ENCODE measurements at regions not wholly inside any gene's neighbourhood (a gene's known extent, or its start where the extent isn't known, plus 50 kb on each side); places are given as distances from the start of the nearest gene placed in this dataset.
A peak's percentile ranks its signal among the peaks of the same experiment; 100 is the strongest.

DNA sequence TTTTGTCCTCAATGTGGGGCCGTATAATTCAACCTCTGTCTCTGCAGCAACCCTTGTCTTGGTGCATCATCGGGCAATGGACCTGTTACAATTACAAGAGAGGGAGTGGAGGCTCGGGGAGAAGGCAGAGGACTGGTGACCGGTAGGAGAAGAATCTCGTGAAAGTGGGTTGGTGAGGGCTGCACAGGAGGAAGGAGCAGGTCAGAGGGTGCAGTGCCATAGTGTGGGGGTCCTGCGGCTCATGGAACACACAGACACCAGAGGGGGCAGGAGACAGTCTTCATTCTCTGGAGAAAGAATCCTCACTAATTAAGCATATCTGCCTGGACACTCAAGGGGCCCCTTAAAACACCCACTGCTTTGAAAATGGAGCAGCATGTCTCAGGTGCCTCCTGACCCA is 174.7 kb upstream of the B3GAT1 start:
- H2AK5ac ChIP-seq (ENCODE audit: insufficient read length, low read length) = no peak overlapping the region
- no peak for TF ChIP-seq CTCF (conservative IDR thresholded peaks at IDR 0.05)
- H3K27me3 ChIP-seq (ENCODE audit: insufficient read depth, low read length) = no peaks in the 10 kb centered on the region
- no peak overlapping the region for H3K23ac ChIP-seq (ENCODE audit: insufficient read length, low read depth, low read length)
- no peak overlapping the region for H2BK12ac ChIP-seq (ENCODE audit: insufficient read length, low read depth, low read length)
- H3K4me1 Mint-ChIP-seq = peaks cover 7 to 20% of the 10 kb centered on the region in 2 experiments
- H3K14ac ChIP-seq (ENCODE audit: insufficient read depth, low read length) = no peak overlapping the region
- no peak overlapping the region for H2BK20ac ChIP-seq (ENCODE audit: low read depth, low read length, poor library complexity, severe bottlenecking)
- H4K8ac ChIP-seq (replicated peaks; ENCODE audit: insufficient read length, low read depth, low read length) = no peak overlapping the region
- H3K4me2 ChIP-seq (ENCODE audit: insufficient read depth, insufficient read length, low read length) = no peak overlapping the region
- peaks cover 22% of the 10 kb centered on the region for H3K27me3 Mint-ChIP-seq (ENCODE audit: low read depth)
- no peak overlapping the region for H3T11ph ChIP-seq (ENCODE audit: low read length)
- H2BK120ac ChIP-seq (ENCODE audit: low read depth, low read length, poor library complexity, severe bottlenecking) = no peak overlapping the region
- H3K18ac ChIP-seq (ENCODE audit: insufficient read length, low read depth, low read length) = no peak overlapping the region
- no peaks in the 10 kb centered on the region for H3K4me1 ChIP-seq (ENCODE audit: insufficient read depth, low read length)
- DNase-seq = peak; percentile 12
- H3K23me2 ChIP-seq (ENCODE audit: insufficient read length, low read depth, low read length, poor library complexity, severe bottlenecking) = no peaks in the 10 kb centered on the region
- no peaks in the 10 kb centered on the region for H4K20me1 ChIP-seq (ENCODE audit: control insufficient read depth, insufficient read depth, insufficient read length)
- no peak overlapping the region for H3K4me3 Mint-ChIP-seq
- H3K4ac ChIP-seq (ENCODE audit: low read depth, low read length) = no peak overlapping the region
- H3K27ac ChIP-seq (ENCODE audit: insufficient read length, low read depth, low read length) = no peak overlapping the region
- H3K27ac Mint-ChIP-seq = no peak overlapping the region
- no peak overlapping the region for H2BK15ac ChIP-seq (ENCODE audit: low read depth, low read length)
- no peak overlapping the region for H4K91ac ChIP-seq (ENCODE audit: insufficient read length, low read depth, low read length)
- H3K36me3 Mint-ChIP-seq (ENCODE audit: insufficient read depth in 1 of 3, low read depth in 3 of 3) = no peaks in the 10 kb centered on the region; a peak in 1 of 7 replicates
- H4K5ac ChIP-seq (ENCODE audit: insufficient read length, low read depth, low read length) = no peak overlapping the region
- WGBS (ENCODE audit: extremely low coverage, insufficient read length, low lambda C conversion rate) = no CpG with 5 or more reads among the region's 6 CpGs
- H3K79me2 ChIP-seq (ENCODE audit: insufficient read depth, low read length) = no peaks in the 10 kb centered on the region
- no peak overlapping the region for H2BK5ac ChIP-seq (ENCODE audit: insufficient read length, low read length)
- no peak overlapping the region for H3K56ac ChIP-seq (ENCODE audit: insufficient read length, low read depth, low read length)
- H2AFZ ChIP-seq (ENCODE audit: low read length) = no peak overlapping the region
- no peaks in the 10 kb centered on the region for H3K9me3 Mint-ChIP-seq
- no peak overlapping the region for H3K9ac ChIP-seq (ENCODE audit: extremely low read depth, insufficient read length, low read length)
- no peaks in the 10 kb centered on the region for H3K79me1 ChIP-seq (ENCODE audit: insufficient read depth, low read depth, low read length, poor library complexity, severe bottlenecking)
- no peaks in the 10 kb centered on the region for H3K9me3 ChIP-seq (ENCODE audit: control insufficient read depth, low read depth, low read length)
